Neural progenitor cell (in vitro differentiated cells): ENCODE measurements at regions not wholly inside any gene's neighbourhood (a gene's known extent, or its start where the extent isn't known, plus 50 kb on each side); places are given as distances from the start of the nearest gene placed in this dataset.
A peak's percentile ranks its signal among the peaks of the same experiment; 100 is the strongest.
"Not testable (repeated sequence)": the region's sequence is repeated elsewhere in the genome, so short reads cannot be mapped to it uniquely, and the experiment has no call there.

Experiments
- DNase-seq: peaks from one replicate; pipeline ENCODE4 v3.0.0-alpha.2; 2016; ENCODE audit warnings: low spot score
- H2AFZ ChIP-seq: fragments of 200-600 bp; sonication (generic); replicated peaks from 2 replicates; pipeline ENCODE4 v1.6.1; 2016; ENCODE audit warnings: antibody characterized with exemption
- H3F3A ChIP-seq: fragments of 200-600 bp; sonication (generic); 2 replicates; pipeline ENCODE4 v1.6.1; 2016; ENCODE audit warnings: antibody characterized with exemption, low read depth
- H3K27ac ChIP-seq: fragments of 200-600 bp; sonication (generic); 2 replicates; pipeline ENCODE4 v1.5.1; 2016; ENCODE audit warnings: mild to moderate bottlenecking
- H3K27me3 ChIP-seq: fragments of 200-600 bp; sonication (generic); 2 replicates; pipeline ENCODE4 v1.6.1; 2016; ENCODE audit warnings: mild to moderate bottlenecking, moderate library complexity
- H3K36me3 ChIP-seq: fragments of 200-600 bp; sonication (generic); 2 replicates; pipeline ENCODE4 v1.5.1; 2016
- H3K4me1 ChIP-seq: fragments of 200-600 bp; sonication (generic); 2 replicates; pipeline ENCODE4 v1.6.1; 2016; ENCODE audit warnings: mixed run types
- H3K4me2 ChIP-seq: fragments of 200-600 bp; sonication (generic); 2 replicates; pipeline ENCODE4 v1.6.1; 2016
- H3K4me3 ChIP-seq: fragments of 200-600 bp; sonication (generic); 2 replicates; pipeline ENCODE4 v1.5.1; 2016
- H3K79me2 ChIP-seq: fragments of 200-600 bp; sonication (generic); 2 replicates; pipeline ENCODE4 v1.6.1; 2016; ENCODE audit warnings: low read depth
- H3K9ac ChIP-seq: fragments of 200-600 bp; sonication (generic); 2 replicates; pipeline ENCODE4 v1.6.1; 2016
- H3K9me3 ChIP-seq: fragments of 200-600 bp; sonication (generic); 2 replicates; pipeline ENCODE4 v1.5.1; 2016; ENCODE audit warnings: low read depth
- H4K20me1 ChIP-seq: fragments of 200-600 bp; sonication (generic); 2 replicates; pipeline ENCODE4 v1.6.1; 2016; ENCODE audit warnings: low read depth
- H3K27ac Mint-ChIP-seq: 3 replicates; pipeline ENCODE4 v1.8.0; 2021; ENCODE audit warnings: mixed read lengths
- H3K27me3 Mint-ChIP-seq: 2 replicates; pipeline ENCODE4 v1.8.0; 2022; ENCODE audit warnings: low read depth, mild to moderate bottlenecking, inconsistent platforms, moderate library complexity, mixed read lengths; ENCODE audit not compliant: insufficient read depth
- H3K36me3 Mint-ChIP-seq: 3 replicates; pipeline ENCODE4 v1.8.0; 2021; ENCODE audit warnings: mixed read lengths
- H3K4me1 Mint-ChIP-seq: 3 replicates; pipeline ENCODE4 v1.8.0; 2021; ENCODE audit warnings: mixed read lengths
- H3K4me3 Mint-ChIP-seq: 3 replicates; pipeline ENCODE4 v1.8.0; 2021; ENCODE audit warnings: mild to moderate bottlenecking, moderate library complexity, mixed read lengths
- H3K9me3 Mint-ChIP-seq: 3 replicates; pipeline ENCODE4 v1.8.0; 2020; ENCODE audit warnings: mixed read lengths
- EZH2 ChIP-seq: fragments of 200-600 bp; sonication (generic); IDR thresholded peaks from 2 replicates; pipeline ENCODE4 v1.6.1; 2017; ENCODE audit warnings: antibody characterized with exemption, mild to moderate bottlenecking, moderate library complexity
- EZH2phosphoT487 ChIP-seq: fragments of 200-600 bp; sonication (generic); IDR thresholded peaks from 2 replicates; pipeline ENCODE4 v1.6.1; 2017; ENCODE audit warnings: antibody characterized with exemption
- TF ChIP-seq, protein P1 (sequence below): fragments of 200-600 bp; sonication (generic); IDR thresholded peaks from 2 replicates; pipeline ENCODE4 v1.5.1; 2017; ENCODE audit warnings: antibody characterized with exemption, mild to moderate bottlenecking

DNA sequence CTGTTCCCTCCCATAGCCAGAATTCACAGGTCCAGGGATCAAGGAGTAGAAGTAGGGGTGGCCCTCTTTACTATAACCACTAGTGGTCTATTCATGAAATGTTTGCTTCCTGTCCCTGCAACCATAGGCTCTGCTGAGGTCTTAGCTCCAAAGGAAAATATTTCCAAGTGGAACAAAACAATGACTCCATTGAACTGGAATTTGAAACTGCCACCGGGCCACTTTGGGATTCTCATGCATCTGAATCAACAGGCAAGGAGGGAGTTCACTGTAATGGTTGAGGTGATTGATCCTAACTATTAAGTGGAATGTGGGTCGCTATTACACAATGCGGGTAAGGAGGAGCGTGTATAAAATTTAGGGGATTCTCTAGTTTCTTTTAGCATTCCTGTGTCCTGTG is 197.0 kb downstream of the ETNK1 start:
- H3K27me3 Mint-ChIP-seq: no peaks in the 10 kb centered on the region
- H3K4me3 Mint-ChIP-seq: no peak overlapping the region
- H4K20me1 ChIP-seq: no peaks in the 10 kb centered on the region
- no peaks in the 10 kb centered on the region for H3F3A ChIP-seq
- no peaks in the 10 kb centered on the region for H3K9me3 ChIP-seq
- no peaks in the 10 kb centered on the region for H3K4me1 Mint-ChIP-seq
- H3K36me3 ChIP-seq: no peaks in the 10 kb centered on the region
- no peak overlapping the region for H3K4me3 ChIP-seq
- H3K9me3 Mint-ChIP-seq: peaks cover 2% of the 10 kb centered on the region
- H3K4me1 ChIP-seq: no peaks in the 10 kb centered on the region
- no peak overlapping the region for H3K27ac ChIP-seq
- TF ChIP-seq EZH2: no peak
- TF ChIP-seq, protein P1, sequence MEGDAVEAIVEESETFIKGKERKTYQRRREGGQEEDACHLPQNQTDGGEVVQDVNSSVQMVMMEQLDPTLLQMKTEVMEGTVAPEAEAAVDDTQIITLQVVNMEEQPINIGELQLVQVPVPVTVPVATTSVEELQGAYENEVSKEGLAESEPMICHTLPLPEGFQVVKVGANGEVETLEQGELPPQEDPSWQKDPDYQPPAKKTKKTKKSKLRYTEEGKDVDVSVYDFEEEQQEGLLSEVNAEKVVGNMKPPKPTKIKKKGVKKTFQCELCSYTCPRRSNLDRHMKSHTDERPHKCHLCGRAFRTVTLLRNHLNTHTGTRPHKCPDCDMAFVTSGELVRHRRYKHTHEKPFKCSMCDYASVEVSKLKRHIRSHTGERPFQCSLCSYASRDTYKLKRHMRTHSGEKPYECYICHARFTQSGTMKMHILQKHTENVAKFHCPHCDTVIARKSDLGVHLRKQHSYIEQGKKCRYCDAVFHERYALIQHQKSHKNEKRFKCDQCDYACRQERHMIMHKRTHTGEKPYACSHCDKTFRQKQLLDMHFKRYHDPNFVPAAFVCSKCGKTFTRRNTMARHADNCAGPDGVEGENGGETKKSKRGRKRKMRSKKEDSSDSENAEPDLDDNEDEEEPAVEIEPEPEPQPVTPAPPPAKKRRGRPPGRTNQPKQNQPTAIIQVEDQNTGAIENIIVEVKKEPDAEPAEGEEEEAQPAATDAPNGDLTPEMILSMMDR: no peak
- TF ChIP-seq EZH2phosphoT487: no peak
- H3K79me2 ChIP-seq: no peaks in the 10 kb centered on the region
- DNase-seq: no peak
- H3K27ac Mint-ChIP-seq: no peak overlapping the region
- H3K36me3 Mint-ChIP-seq: no peaks in the 10 kb centered on the region
- no peaks in the 10 kb centered on the region for H3K27me3 ChIP-seq
- no peak overlapping the region for H3K4me2 ChIP-seq
- H3K9ac ChIP-seq: no peak overlapping the region
- H2AFZ ChIP-seq: no peak overlapping the region

DNA sequence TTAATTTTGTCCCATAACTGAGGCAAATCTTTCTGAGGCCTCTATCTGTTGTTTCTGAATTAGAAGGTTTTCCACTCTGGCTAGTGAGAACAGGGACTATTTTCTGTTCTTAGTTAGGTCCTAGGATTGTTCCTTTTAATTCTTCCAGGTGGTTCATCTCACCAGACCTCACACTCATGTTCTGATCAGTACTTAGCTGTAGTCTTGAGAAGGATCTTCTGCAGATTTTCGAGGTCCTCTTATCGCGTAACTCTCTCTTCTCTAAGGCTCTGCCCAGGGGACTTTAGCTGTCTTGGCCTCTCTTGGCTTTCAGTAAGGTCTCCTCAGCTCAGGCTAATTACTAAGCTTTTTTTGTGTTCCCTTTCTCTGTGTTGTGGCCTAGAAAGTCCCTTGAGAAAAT is 201.1 kb downstream of the ETNK1 start:
- no peaks in the 10 kb centered on the region for H3K36me3 Mint-ChIP-seq
- no peak overlapping the region for H3K27ac Mint-ChIP-seq
- peaks cover 14% of the 10 kb centered on the region for H3K9me3 Mint-ChIP-seq
- no peaks in the 10 kb centered on the region for H4K20me1 ChIP-seq
- H3K9ac ChIP-seq: no peak overlapping the region
- peaks cover 2% of the 10 kb centered on the region for H3K27me3 Mint-ChIP-seq
- no peak overlapping the region for H3K27ac ChIP-seq
- no peaks in the 10 kb centered on the region for H3K27me3 ChIP-seq
- H3K4me2 ChIP-seq: no peak overlapping the region
- no peak overlapping the region for H3K4me3 ChIP-seq
- no peaks in the 10 kb centered on the region for H3K9me3 ChIP-seq
- H3K4me1 Mint-ChIP-seq: no peaks in the 10 kb centered on the region
- no peak for DNase-seq
- no peak overlapping the region for H3K4me3 Mint-ChIP-seq
- no peaks in the 10 kb centered on the region for H3K36me3 ChIP-seq
- no peaks in the 10 kb centered on the region for H3K79me2 ChIP-seq
- H3F3A ChIP-seq: no peaks in the 10 kb centered on the region
- TF ChIP-seq, protein P1: no peak
- no peak for TF ChIP-seq EZH2
- H2AFZ ChIP-seq: peak overlapping the region; percentile 18
- H3K4me1 ChIP-seq: no peaks in the 10 kb centered on the region

DNA sequence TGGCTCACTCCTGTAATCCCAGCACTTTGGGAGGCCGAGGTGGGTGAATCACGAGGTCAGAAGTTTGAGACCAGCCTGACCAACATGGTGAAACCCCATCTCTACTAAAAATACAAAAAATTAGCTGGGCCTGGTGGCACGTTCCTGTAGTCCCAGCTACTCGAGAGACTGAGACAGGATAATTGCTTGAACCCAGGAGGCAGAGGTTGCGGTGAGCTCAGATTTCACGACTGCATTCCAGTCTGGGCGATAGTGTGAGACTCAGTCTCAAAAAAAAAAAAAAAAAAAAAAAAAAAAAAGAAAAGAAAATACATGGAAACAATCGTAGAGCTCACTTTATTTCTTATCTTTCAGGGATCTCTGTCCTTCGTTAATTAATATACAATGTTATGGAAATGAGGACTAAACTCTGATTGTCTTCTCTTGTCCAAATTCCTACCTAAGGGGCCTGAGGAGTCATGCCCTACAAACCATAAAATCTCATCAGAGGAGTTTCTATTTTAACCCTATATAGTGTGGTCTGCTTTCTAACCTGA is 201.5 kb downstream of the ETNK1 start:
- not testable (repeated sequence) for H3K27me3 Mint-ChIP-seq
- H2AFZ ChIP-seq: peak overlapping the region; percentile 18

DNA sequence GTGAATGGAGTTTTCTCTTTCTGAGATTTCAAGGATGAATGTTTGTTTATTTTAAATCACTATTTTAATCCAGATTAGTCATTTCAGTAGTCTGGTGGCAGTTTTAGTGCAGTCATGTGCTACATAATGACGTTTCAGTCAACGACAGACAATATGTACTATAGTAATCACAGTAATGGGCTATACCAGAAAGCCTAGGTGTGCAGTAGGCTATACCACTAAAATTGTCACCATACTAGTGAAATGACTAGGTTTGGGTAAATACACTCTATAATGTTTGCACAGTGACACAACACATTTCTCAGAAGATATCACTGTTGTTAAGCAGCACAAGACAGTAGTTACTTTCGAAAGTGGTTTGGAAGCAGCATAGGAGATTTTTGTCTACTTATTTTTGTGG is 203.1 kb downstream of the ETNK1 start:
- Histone ChIP-seq H3K79me2 (no peaks in the 10 kb centered on the region), H3K4me1 (no peaks in the 10 kb centered on the region), H3F3A (no peaks in the 10 kb centered on the region), H3K36me3 (no peaks in the 10 kb centered on the region), H3K27ac (no peak overlapping the region), H2AFZ (no peak overlapping the region), H3K27me3 (no peaks in the 10 kb centered on the region), H3K4me2 (no peak overlapping the region), H4K20me1 (no peaks in the 10 kb centered on the region), H3K4me3 (no peak overlapping the region), H3K9me3 (no peaks in the 10 kb centered on the region), H3K9ac (no peak overlapping the region)
- Mint-ChIP-seq H3K27me3 (peaks cover 2% of the 10 kb centered on the region), H3K4me3 (no peak overlapping the region), H3K27ac (no peak overlapping the region), H3K4me1 (no peaks in the 10 kb centered on the region), H3K9me3 (peaks cover 12% of the 10 kb centered on the region), H3K36me3 (no peaks in the 10 kb centered on the region)
- no peak for DNase-seq
- TF ChIP-seq EZH2phosphoT487: no peak
- no peak for TF ChIP-seq EZH2
- TF ChIP-seq, protein P1: no peak

More for the DNA sequence above, 201.5 kb downstream of the ETNK1 start:
- not testable (repeated sequence) for H3K4me1 Mint-ChIP-seq, H3K9me3 ChIP-seq, H3K9ac ChIP-seq, H3K79me2 ChIP-seq, H3K27ac ChIP-seq, H3K4me3 Mint-ChIP-seq, H3K4me2 ChIP-seq, H4K20me1 ChIP-seq, H3K4me3 ChIP-seq, H3K36me3 ChIP-seq, H3K27ac Mint-ChIP-seq, H3K4me1 ChIP-seq, DNase-seq, H3K27me3 ChIP-seq, H3F3A ChIP-seq, H3K36me3 Mint-ChIP-seq
- peaks cover 14% of the 10 kb centered on the region for H3K9me3 Mint-ChIP-seq
